ENCODE measurements at regions not wholly inside any gene's neighbourhood (a gene's known extent, or its start where the extent isn't known, plus 50 kb on each side); places are given as distances from the start of the nearest gene placed in this dataset.

- DNase-seq, result no peak
Measured at GRCh38 chr5:113804943-113805342, 291.4 kb downstream of the YTHDC2 start.

GRCh38 chr5:113806250-113806649, 292.8 kb downstream of the YTHDC2 start:
- peak; percentile 21 to 55 for DNase-seq

GRCh38 chr5:113806904-113807303, 293.4 kb downstream of the YTHDC2 start:
- DNase-seq, result peak; percentile 69 to 85

- peak; percentile 75 to 87 for DNase-seq
Measured at GRCh38 chr5:113807427-113807991, 294.0 kb downstream of the YTHDC2 start.

- DNase-seq, result no peak
Measured at GRCh38 chr5:113808956-113809355, 295.5 kb downstream of the YTHDC2 start.

- DNase-seq, result no peak
Measured at GRCh38 chr5:113809626-113810025, 296.1 kb downstream of the YTHDC2 start.

- DNase-seq, result peak in 1 of 2 experiments; percentile 36
Measured at GRCh38 chr5:113813466-113813865, 300.0 kb downstream of the YTHDC2 start.

- no peak for DNase-seq
Measured at GRCh38 chr5:113817683-113818082, 304.2 kb downstream of the YTHDC2 start.

- DNase-seq, result no peak
Measured at GRCh38 chr5:113823696-113824095, 310.2 kb downstream of the YTHDC2 start.

GRCh38 chr5:113824307-113824706, 310.8 kb downstream of the YTHDC2 start:
- DNase-seq, result no peak

- DNase-seq, result no peak
Measured at GRCh38 chr5:113825176-113825575, 311.7 kb downstream of the YTHDC2 start.

- DNase-seq, result no peak
Measured at GRCh38 chr5:113846941-113847340, 333.4 kb downstream of the YTHDC2 start.

- no peak for DNase-seq
Measured at GRCh38 chr5:113864437-113864836, 350.9 kb downstream of the YTHDC2 start.

- DNase-seq, result no peak
Measured at GRCh38 chr5:113866763-113867162, 353.3 kb downstream of the YTHDC2 start.

- no peak for DNase-seq
Measured at GRCh38 chr5:113869611-113870010, 356.1 kb downstream of the YTHDC2 start.

- DNase-seq, result no peak
Measured at GRCh38 chr5:113871972-113872371, 358.5 kb downstream of the YTHDC2 start.

- no peak for DNase-seq
Measured at GRCh38 chr5:113875096-113875495, 361.6 kb downstream of the YTHDC2 start.

GRCh38 chr5:113891491-113891890, 378.0 kb downstream of the YTHDC2 start:
- no peak for DNase-seq

GRCh38 chr5:113896789-113897188, 383.3 kb downstream of the YTHDC2 start:
- DNase-seq, result no peak

GRCh38 chr5:113897748-113898147, 384.3 kb downstream of the YTHDC2 start:
- DNase-seq, result no peak

- DNase-seq, result no peak
Measured at GRCh38 chr5:113900141-113900540, 386.6 kb downstream of the YTHDC2 start.

- DNase-seq, result peak in 1 of 2 experiments; percentile 47
Measured at GRCh38 chr5:113900816-113901215, 387.3 kb downstream of the YTHDC2 start.

GRCh38 chr5:113901718-113902117, 388.2 kb downstream of the YTHDC2 start:
- DNase-seq, result no peak

- DNase-seq, result no peak
Measured at GRCh38 chr5:113902917-113903660, 389.6 kb downstream of the YTHDC2 start.

- no peak for DNase-seq
Measured at GRCh38 chr5:113909782-113910181, 396.3 kb downstream of the YTHDC2 start.
